GM12878 (cell line): ENCODE measurements at regions not wholly inside any gene's neighbourhood (a gene's known extent, or its start where the extent isn't known, plus 50 kb on each side); places are given as distances from the start of the nearest gene placed in this dataset.

Experiments
- CBX5 ChIP-seq: sonication (generic); IDR thresholded peaks from 2 replicates; pipeline ENCODE4 v1.6.1; 2016; ENCODE audit warnings: low read depth, moderate library complexity, mild to moderate bottlenecking, inconsistent platforms
- E2F4 ChIP-seq: IDR thresholded peaks from 2 replicates; pipeline ENCODE4 v1.6.1; 2012; ENCODE audit warnings: low read depth, low read length, improper control_type of control experiment

- TF ChIP-seq CBX5 (no peak), E2F4 (no peak)
Measured at GRCh38 chr2:183594150-183594549, 469.9 kb downstream of the NUP35 start.
